ENCODE measurements at regions not wholly inside any gene's neighbourhood (a gene's known extent, or its start where the extent isn't known, plus 50 kb on each side); places are given as distances from the start of the nearest gene placed in this dataset.

DNA sequence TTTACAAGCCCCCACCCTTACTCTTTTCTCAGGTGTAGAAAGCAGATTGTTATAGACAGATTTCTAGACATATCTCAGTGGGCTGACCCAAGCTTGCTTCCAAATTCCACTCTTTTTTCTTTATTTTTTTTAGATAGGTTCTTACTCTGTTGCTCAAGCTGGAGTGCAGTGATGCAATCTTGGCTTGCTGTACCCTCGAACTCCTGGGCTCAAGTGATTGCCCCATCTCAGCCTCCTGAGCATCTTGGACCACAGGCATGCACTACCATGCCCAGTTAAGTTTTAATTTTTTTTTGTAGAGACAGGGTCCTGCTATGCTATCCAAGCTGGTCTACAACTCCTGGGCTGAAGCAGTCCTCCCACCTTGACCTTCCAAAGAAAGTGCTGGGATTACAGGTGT is 53.5 kb upstream of the ADAMTS9 start:
- Histone ChIP-seq H3K4me1 (ENCODE audit: control insufficient read depth, insufficient read depth, low read length) (no peaks in the 10 kb centered on the region), H3K9me3 (ENCODE audit: control insufficient read depth, low read length) (no peaks in the 10 kb centered on the region), H3K4me3 (ENCODE audit: insufficient read depth, low read depth, low read length) (no peak overlapping the region), H3K36me3 (ENCODE audit: control insufficient read depth, insufficient read depth, low read length) (no peaks in the 10 kb centered on the region), H3K27me3 (ENCODE audit: control insufficient read depth, insufficient read depth, low read length, poor library complexity, severe bottlenecking) (no peaks in the 10 kb centered on the region), H3K27ac (ENCODE audit: insufficient read depth, low read depth, low read length, poor library complexity, severe bottlenecking) (no peak overlapping the region)
- WGBS, 2 experiments, result 94 to 96% methylated on average over 1 of the region's 1 CpG

DNA sequence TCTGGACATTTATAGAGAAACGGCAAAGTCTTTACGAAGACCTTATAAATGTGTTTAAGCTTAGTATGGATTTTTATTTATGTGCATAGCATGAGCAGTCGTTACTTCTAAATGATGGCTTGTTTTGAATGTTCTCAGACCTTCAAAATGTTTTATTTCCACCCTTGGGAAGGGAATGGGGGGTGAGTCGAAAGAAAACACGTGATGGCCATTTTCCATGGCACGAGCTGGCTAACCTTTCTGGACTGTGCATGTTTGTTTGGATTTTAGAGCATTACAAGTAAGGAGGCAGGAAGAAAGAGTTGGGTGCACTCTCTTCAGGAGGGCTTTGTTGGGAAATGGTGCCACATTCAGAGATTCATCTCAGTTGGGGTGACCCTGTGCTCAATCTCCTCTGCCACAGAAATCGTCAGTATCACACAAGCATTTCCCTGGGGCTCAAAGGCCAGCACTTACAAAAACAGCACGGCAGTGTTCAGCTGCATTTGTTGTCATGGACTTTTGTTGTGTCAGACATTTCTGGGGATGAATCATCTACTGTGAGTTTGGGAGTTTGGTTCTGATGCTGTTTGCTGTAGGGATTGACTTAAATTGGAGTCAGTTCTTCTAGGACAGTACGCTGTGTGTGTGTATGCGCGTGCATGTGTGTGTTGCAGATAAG is 52.3 kb upstream of the ADAMTS9 start:
- Histone ChIP-seq H3K9me3 (ENCODE audit: control insufficient read depth, low read length) (no peaks in the 10 kb centered on the region), H3K4me1 (ENCODE audit: control insufficient read depth, insufficient read depth, low read length) (no peaks in the 10 kb centered on the region), H3K27ac (ENCODE audit: insufficient read depth, low read depth, low read length, poor library complexity, severe bottlenecking) (no peak overlapping the region), H3K27me3 (ENCODE audit: control insufficient read depth, insufficient read depth, low read length, poor library complexity, severe bottlenecking) (no peaks in the 10 kb centered on the region), H3K4me3 (ENCODE audit: insufficient read depth, low read depth, low read length) (no peak overlapping the region), H3K36me3 (ENCODE audit: control insufficient read depth, insufficient read depth, low read length) (no peaks in the 10 kb centered on the region)
- WGBS, 2 experiments, result 95 to 96% methylated on average over 11 of the region's 11 CpGs

Measured in ectodermal cell (in vitro differentiated cells).